ENCODE measurements at regions not wholly inside any gene's neighbourhood (a gene's known extent, or its start where the extent isn't known, plus 50 kb on each side); places are given as distances from the start of the nearest gene placed in this dataset.

DNA sequence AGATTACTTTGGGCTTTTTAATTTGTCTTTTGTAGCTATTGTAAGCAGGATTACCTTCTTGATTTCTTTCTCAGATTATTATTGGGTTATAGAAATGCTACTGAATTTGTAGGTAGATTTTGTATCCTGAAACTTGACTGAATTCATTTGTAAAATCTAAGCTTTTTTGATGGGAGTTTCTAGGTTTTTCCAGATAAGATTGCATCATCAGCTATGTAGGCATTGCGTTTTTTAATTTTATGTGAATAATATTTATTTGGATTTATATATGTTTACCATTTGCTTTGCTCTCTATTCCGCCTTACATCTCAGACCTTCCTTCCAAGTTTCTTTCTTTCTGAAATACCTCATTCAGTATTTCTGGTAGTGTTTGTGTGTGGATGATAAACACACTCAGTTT lies 351.7 kb upstream of the ANKRD30A start:
- WGBS, 2 experiments (ENCODE audit: extremely low coverage in 1 of 2, insufficient coverage in 1 of 2, insufficient read length in 1 of 2, insufficient replicate concordance in 2 of 2, low coverage in 1 of 2, low lambda C conversion rate in 2 of 2, missing lambda C conversion rate in 1 of 2) = 97% methylated on average over 2 of the region's 2 CpGs; no CpG with 5 or more reads in 1 of the 2 experiments
- Histone ChIP-seq H4K5ac (ENCODE audit: insufficient read length, low read depth, low read length) (no peak overlapping the region), H3K79me2 (ENCODE audit: control insufficient read depth in 1 of 2, insufficient read depth in 2 of 2, low read length in 2 of 2) (no peaks in the 10 kb centered on the region), H3K23ac (ENCODE audit: insufficient read length) (no peak overlapping the region), H3K4me3 (ENCODE audit: extremely low read depth in 1 of 4, insufficient read depth in 2 of 4, low read depth in 3 of 4, low read length in 4 of 4) (no peak overlapping the region), H2AFZ (ENCODE audit: low read length) (no peak overlapping the region), H3K56ac (replicated peaks; ENCODE audit: insufficient read length, low read depth, low read length) (no peak overlapping the region), H2BK20ac (ENCODE audit: low read length) (no peak overlapping the region), H3K27me3 (replicated peaks in 1 of 4; ENCODE audit: control insufficient read depth in 3 of 4, extremely low read depth in 1 of 4, insufficient read depth in 3 of 4, low read length in 3 of 4) (no peaks in the 10 kb centered on the region), H2BK5ac (ENCODE audit: low read depth, low read length) (no peak overlapping the region), H2AK5ac (ENCODE audit: low read depth, low read length) (no peak overlapping the region), H3K14ac (ENCODE audit: insufficient read length) (no peak overlapping the region), H4K8ac (ENCODE audit: extremely low read depth, insufficient read depth, low read length) (no peak overlapping the region), H3K4ac (replicated peaks; ENCODE audit: insufficient read length, low read depth, low read length) (no peak overlapping the region), H3K9ac (replicated peaks in 1 of 4; ENCODE audit: extremely low read depth in 1 of 4, low read depth in 3 of 4, low read length in 3 of 4) (no peak overlapping the region), H2BK12ac (ENCODE audit: low read depth, low read length) (no peak overlapping the region), H3K4me1 (replicated peaks in 1 of 4; ENCODE audit: control insufficient read depth in 3 of 4, insufficient read depth in 4 of 4, low read length in 3 of 4) (no peaks in the 10 kb centered on the region), H2BK15ac (ENCODE audit: low read length) (no peak overlapping the region), H3K9me3 (ENCODE audit: insufficient read depth in 2 of 2, low read depth in 1 of 2, low read length in 1 of 2) (no peaks in the 10 kb centered on the region), H3K23me2 (ENCODE audit: low read depth, low read length) (no peaks in the 10 kb centered on the region), H3K4me2 (ENCODE audit: insufficient read depth in 1 of 2, low read depth in 2 of 2, low read length in 2 of 2) (no peak overlapping the region), H4K91ac (replicated peaks; ENCODE audit: insufficient read length, low read length) (no peak overlapping the region), H2BK120ac (replicated peaks; ENCODE audit: low read depth, low read length) (no peak overlapping the region), H3K36me3 (ENCODE audit: control insufficient read depth in 2 of 4, insufficient read depth in 4 of 4, low read length in 3 of 4) (no peaks in the 10 kb centered on the region), H3K18ac (ENCODE audit: extremely low read depth, low read length) (no peak overlapping the region), H3K27ac (ENCODE audit: low read depth, low read length) (no peak overlapping the region), H4K20me1 (replicated peaks in 1 of 2; ENCODE audit: control insufficient read depth in 1 of 2, insufficient read depth in 2 of 2, low read length in 2 of 2) (no peaks in the 10 kb centered on the region), H3K79me1 (ENCODE audit: low read depth, low read length) (no peaks in the 10 kb centered on the region)
- ChIA-PET POLR2A (ENCODE audit: partially characterized antibody) (no interaction called here), CTCF (ENCODE audit: partially characterized antibody) (interaction anchor here (0.6 to 1.8 kb wide), 3 partner anchors 366 to 1136 kb away, joined by 3 to 5 read pairs (median 3); no protein-coding TSS in a partner anchor)
- FAIRE-seq = no peak
- no peak for DNase-seq (ENCODE audit: low read depth in 1 of 2, low spot score in 2 of 2)
- no peak for TF ChIP-seq GABPA (IDR thresholded peaks at IDR 0.05; ENCODE audit: borderline replicate concordance, insufficient read depth, low read length)
- no peak for TF ChIP-seq SRF (IDR thresholded peaks at IDR 0.05; ENCODE audit: low read depth, low read length)
- TF ChIP-seq, protein P1, sequence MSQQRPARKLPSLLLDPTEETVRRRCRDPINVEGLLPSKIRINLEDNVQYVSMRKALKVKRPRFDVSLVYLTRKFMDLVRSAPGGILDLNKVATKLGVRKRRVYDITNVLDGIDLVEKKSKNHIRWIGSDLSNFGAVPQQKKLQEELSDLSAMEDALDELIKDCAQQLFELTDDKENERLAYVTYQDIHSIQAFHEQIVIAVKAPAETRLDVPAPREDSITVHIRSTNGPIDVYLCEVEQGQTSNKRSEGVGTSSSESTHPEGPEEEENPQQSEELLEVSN (IDR thresholded peaks at IDR 0.05) = no peak
- no peak for TF ChIP-seq CREB1 (IDR thresholded peaks at IDR 0.05)
- no peak for TF ChIP-seq KDM5A (IDR thresholded peaks at IDR 0.05; ENCODE audit: low read length)
- TF ChIP-seq RNF2 (IDR thresholded peaks at IDR 0.05; ENCODE audit: borderline replicate concordance, low read depth, low read length, missing control alignments, poor library complexity, severe bottlenecking) = no peak
- no peak for TF ChIP-seq HDAC2 (IDR thresholded peaks at IDR 0.05; ENCODE audit: borderline replicate concordance in 1 of 2, low read depth in 2 of 2, low read length in 2 of 2)
- no peak for TF ChIP-seq PHF8 (conservative IDR thresholded peaks at IDR 0.05; ENCODE audit: low read depth, low read length)
- TF ChIP-seq TAF7 (optimal IDR thresholded peaks at IDR 0.05; ENCODE audit: borderline replicate concordance, low read depth, low read length) = no peak
- no peak for TF ChIP-seq SIRT6 (IDR thresholded peaks at IDR 0.05; ENCODE audit: low read length)
- no peak for TF ChIP-seq CHD1 (IDR thresholded peaks at IDR 0.05; ENCODE audit: low read depth, low read length)
- TF ChIP-seq POU5F1 (IDR thresholded peaks at IDR 0.05; ENCODE audit: low read depth, low read length) = no peak
- no peak for TF ChIP-seq TEAD4 (IDR thresholded peaks at IDR 0.05; ENCODE audit: low read depth, low read length)
- TF ChIP-seq JUN (IDR thresholded peaks at IDR 0.05; ENCODE audit: low read depth, low read length) = no peak
